Hepatocyte (in vitro differentiated cells): ENCODE measurements at regions not wholly inside any gene's neighbourhood (a gene's known extent, or its start where the extent isn't known, plus 50 kb on each side); places are given as distances from the start of the nearest gene placed in this dataset.

ENCODE experiments used
- DNase-seq: peaks from one replicate; pipeline ENCODE4 v3.0.0-alpha.2; 2016; ENCODE audit warnings: low spot score
- H2AFZ ChIP-seq: fragments of 200-600 bp; sonication (generic); 2 replicates; pipeline ENCODE4 v1.6.0; 2016; ENCODE audit warnings: antibody characterized with exemption, mild to moderate bottlenecking
- H3K27ac ChIP-seq: fragments of 200-600 bp; sonication (generic); 2 replicates; pipeline ENCODE4 v1.5.1; 2016; ENCODE audit warnings: mild to moderate bottlenecking
- H3K27me3 ChIP-seq: fragments of 200-600 bp; sonication (generic); 2 replicates; pipeline ENCODE4 v1.6.1; 2016
- H3K36me3 ChIP-seq: fragments of 200-600 bp; sonication (generic); replicated peaks from 2 replicates; pipeline ENCODE4 v1.5.1; 2016; ENCODE audit warnings: low read depth; ENCODE audit not compliant: insufficient read depth
- H3K4me1 ChIP-seq: fragments of 200-600 bp; sonication (generic); 2 replicates; pipeline ENCODE4 v1.5.1; 2016; ENCODE audit warnings: mild to moderate bottlenecking, moderate library complexity; ENCODE audit not compliant: insufficient read depth
- H3K4me2 ChIP-seq: fragments of 200-600 bp; sonication (generic); 2 replicates; pipeline ENCODE4 v1.6.0; 2016
- H3K4me3 ChIP-seq: fragments of 200-600 bp; sonication (generic); 2 replicates; pipeline ENCODE4 v1.5.1; 2016; ENCODE audit warnings: mild to moderate bottlenecking
- H3K79me2 ChIP-seq: fragments of 200-600 bp; sonication (generic); 2 replicates; pipeline ENCODE4 v1.6.0; 2017; ENCODE audit warnings: mild to moderate bottlenecking
- H3K9me2 ChIP-seq: fragments of 200-600 bp; sonication (generic); replicated peaks from 2 replicates; pipeline ENCODE4 v1.6.0; 2017; ENCODE audit warnings: mild to moderate bottlenecking; ENCODE audit not compliant: insufficient read depth
- H3K9me3 ChIP-seq: fragments of 200-600 bp; sonication (generic); 2 replicates; pipeline ENCODE4 v1.5.1; 2016; ENCODE audit warnings: low read depth, mild to moderate bottlenecking
- H4K20me1 ChIP-seq: fragments of 200-600 bp; sonication (generic); 2 replicates; pipeline ENCODE4 v1.6.0; 2016; ENCODE audit warnings: mild to moderate bottlenecking; ENCODE audit not compliant: insufficient read depth, poor library complexity, severe bottlenecking
- EZH2 ChIP-seq: fragments of 200-600 bp; sonication (generic); IDR thresholded peaks from 2 replicates; pipeline ENCODE4 v1.6.1; 2016; ENCODE audit warnings: antibody characterized with exemption, mild to moderate bottlenecking, borderline replicate concordance
- EZH2phosphoT487 ChIP-seq: fragments of 200-600 bp; sonication (generic); IDR thresholded peaks from one replicate; pipeline ENCODE4 v1.6.1; 2018; ENCODE audit warnings: antibody characterized with exemption, mild to moderate bottlenecking, low read depth, moderate library complexity; ENCODE audit not compliant: unreplicated experiment, severe bottlenecking
- WGBS: methylation state at CpG from one replicate; pipeline ENCODE4 v1.1.6; 2016; ENCODE audit warnings: low lambda C conversion rate; ENCODE audit errors: missing lambda C conversion rate; 5-methylcytosine and 5-hydroxymethylcytosine counted together
- TF ChIP-seq, protein P1 (sequence below): fragments of 200-600 bp; sonication (generic); IDR thresholded peaks from 2 replicates; pipeline ENCODE4 v1.5.1; 2016; ENCODE audit warnings: antibody characterized with exemption, mild to moderate bottlenecking; ENCODE audit not compliant: poor library complexity

DNA sequence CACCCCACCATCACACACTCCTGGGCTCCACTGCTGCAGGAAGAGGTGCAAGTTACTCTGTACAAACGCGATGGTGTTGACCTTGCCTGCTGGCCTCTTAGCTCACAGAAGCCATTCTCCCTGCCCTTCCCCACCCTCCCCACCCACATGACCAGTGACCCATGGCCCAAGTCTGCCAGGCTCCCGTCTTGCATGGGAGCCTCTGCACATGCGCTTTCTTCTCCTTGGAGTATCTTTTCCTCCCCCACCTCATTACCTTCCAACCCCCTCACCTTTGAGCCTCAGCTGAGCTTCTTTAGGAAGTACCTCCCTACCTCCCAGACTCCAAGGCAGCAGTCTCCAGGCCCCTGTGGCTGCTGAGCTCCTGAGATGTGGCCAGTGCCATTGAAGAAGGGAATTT, 337.7 kb upstream of the ZNF32 start:
- Histone ChIP-seq H3K9me2 (no peaks in the 10 kb centered on the region), H3K27ac (no peak overlapping the region), H3K4me1 (no peaks in the 10 kb centered on the region), H3K4me2 (no peak overlapping the region), H3K36me3 (no peaks in the 10 kb centered on the region), H4K20me1 (no peaks in the 10 kb centered on the region), H3K79me2 (no peaks in the 10 kb centered on the region), H3K4me3 (no peak overlapping the region), H3K9me3 (no peaks in the 10 kb centered on the region), H3K27me3 (no peaks in the 10 kb centered on the region), H2AFZ (no peak overlapping the region)
- DNase-seq = no peak
- TF ChIP-seq EZH2phosphoT487 (no peak), EZH2 (no peak)
- TF ChIP-seq, protein P1, sequence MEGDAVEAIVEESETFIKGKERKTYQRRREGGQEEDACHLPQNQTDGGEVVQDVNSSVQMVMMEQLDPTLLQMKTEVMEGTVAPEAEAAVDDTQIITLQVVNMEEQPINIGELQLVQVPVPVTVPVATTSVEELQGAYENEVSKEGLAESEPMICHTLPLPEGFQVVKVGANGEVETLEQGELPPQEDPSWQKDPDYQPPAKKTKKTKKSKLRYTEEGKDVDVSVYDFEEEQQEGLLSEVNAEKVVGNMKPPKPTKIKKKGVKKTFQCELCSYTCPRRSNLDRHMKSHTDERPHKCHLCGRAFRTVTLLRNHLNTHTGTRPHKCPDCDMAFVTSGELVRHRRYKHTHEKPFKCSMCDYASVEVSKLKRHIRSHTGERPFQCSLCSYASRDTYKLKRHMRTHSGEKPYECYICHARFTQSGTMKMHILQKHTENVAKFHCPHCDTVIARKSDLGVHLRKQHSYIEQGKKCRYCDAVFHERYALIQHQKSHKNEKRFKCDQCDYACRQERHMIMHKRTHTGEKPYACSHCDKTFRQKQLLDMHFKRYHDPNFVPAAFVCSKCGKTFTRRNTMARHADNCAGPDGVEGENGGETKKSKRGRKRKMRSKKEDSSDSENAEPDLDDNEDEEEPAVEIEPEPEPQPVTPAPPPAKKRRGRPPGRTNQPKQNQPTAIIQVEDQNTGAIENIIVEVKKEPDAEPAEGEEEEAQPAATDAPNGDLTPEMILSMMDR = no peak
- 84% methylated on average over 4 of the region's 4 CpGs for WGBS

DNA sequence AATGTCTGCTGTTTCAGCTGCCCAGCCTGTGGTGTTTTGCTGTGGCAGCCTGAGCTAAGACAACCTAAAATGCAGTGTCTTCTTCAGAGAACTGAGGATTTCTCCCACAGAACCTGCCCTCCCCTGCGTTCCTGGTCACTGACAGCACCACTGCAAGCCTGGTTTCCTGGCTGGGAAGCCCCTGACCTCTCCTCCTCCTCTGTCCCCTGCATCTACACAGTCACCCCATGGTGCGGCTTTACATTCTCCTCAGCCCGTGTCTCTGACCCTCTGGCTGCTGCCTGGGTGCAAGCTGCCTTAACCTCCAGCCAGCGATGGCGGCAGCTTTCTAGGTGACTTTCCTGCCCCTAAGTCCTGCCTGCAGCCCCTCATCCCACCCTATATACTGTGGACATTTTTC, 337.3 kb upstream of the ZNF32 start:
- TF ChIP-seq EZH2phosphoT487 (no peak), EZH2 (no peak)
- TF ChIP-seq, protein P1 = no peak
- H4K20me1 ChIP-seq = no peaks in the 10 kb centered on the region
- H3K4me3 ChIP-seq = no peak overlapping the region
- no peaks in the 10 kb centered on the region for H3K9me2 ChIP-seq
- no peak overlapping the region for H3K27ac ChIP-seq
- H2AFZ ChIP-seq = no peak overlapping the region
- H3K36me3 ChIP-seq = no peaks in the 10 kb centered on the region
- no peak overlapping the region for H3K4me2 ChIP-seq
- no peak for DNase-seq
- no peaks in the 10 kb centered on the region for H3K4me1 ChIP-seq
- 94% methylated on average over 5 of the region's 5 CpGs for WGBS
- H3K79me2 ChIP-seq = no peaks in the 10 kb centered on the region
- no peaks in the 10 kb centered on the region for H3K27me3 ChIP-seq
- H3K9me3 ChIP-seq = no peaks in the 10 kb centered on the region

DNA sequence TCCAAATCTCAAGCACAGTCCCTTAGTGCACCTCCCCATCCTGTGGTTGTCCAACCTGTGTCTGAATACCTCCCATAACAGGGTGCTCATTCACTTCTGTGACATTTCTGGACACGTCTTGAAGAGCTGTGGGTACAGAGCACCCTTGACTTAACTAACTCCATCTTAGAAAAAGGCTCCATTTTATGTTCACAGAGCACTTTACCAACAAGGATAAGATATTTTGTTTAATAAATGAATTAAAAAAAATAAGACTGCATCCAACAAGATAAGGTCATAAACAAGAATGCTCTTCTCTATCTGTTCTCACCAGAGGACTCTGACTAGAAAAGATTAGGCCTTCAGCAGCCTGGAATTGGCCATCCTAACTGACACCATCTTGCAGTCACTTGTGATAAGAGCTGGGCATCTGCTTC, 335.2 kb upstream of the ZNF32 start:
- TF ChIP-seq, protein P1 = no peak
- TF ChIP-seq EZH2phosphoT487 (no peak), EZH2 (no peak)
- no peaks in the 10 kb centered on the region for H3K36me3 ChIP-seq

DNA sequence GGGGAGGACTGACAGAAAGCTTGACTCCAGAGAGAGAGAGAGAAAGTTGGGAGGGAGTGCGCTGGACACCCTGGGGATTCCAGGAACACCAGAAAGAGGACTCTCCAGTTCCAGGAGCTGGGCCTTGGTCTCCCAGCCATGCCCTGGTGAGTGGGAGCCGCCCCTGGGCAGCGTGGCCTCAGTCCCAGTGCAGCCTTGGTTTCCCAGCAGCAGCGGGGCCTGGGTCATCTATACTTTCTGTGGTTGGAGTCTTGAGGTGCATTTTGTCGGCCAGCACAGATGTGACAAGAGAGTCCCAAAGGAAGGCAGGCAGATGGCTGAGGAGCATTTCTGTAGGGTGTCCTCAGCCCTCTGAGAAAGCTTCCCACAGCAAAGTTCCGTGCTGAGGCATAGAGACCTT, 334.7 kb upstream of the ZNF32 start:
- H3K4me3 ChIP-seq = no peak overlapping the region
- TF ChIP-seq EZH2phosphoT487 (no peak), EZH2 (no peak)
- TF ChIP-seq, protein P1 = no peak
- 92% methylated on average over 6 of the region's 6 CpGs for WGBS
- no peaks in the 10 kb centered on the region for H3K9me3 ChIP-seq
- no peaks in the 10 kb centered on the region for H3K79me2 ChIP-seq
- H3K9me2 ChIP-seq = no peaks in the 10 kb centered on the region
- no peak overlapping the region for H3K4me2 ChIP-seq
- H2AFZ ChIP-seq = no peak overlapping the region
- no peaks in the 10 kb centered on the region for H4K20me1 ChIP-seq
- no peaks in the 10 kb centered on the region for H3K36me3 ChIP-seq
- DNase-seq = no peak
- H3K27me3 ChIP-seq = no peaks in the 10 kb centered on the region
- H3K4me1 ChIP-seq = peaks cover 8% of the 10 kb centered on the region
- no peak overlapping the region for H3K27ac ChIP-seq

More for the DNA sequence above, 335.2 kb upstream of the ZNF32 start:
- no peak overlapping the region for H2AFZ ChIP-seq
- H3K4me2 ChIP-seq = no peak overlapping the region
- no peaks in the 10 kb centered on the region for H3K9me3 ChIP-seq
- H3K9me2 ChIP-seq = no peaks in the 10 kb centered on the region
- H4K20me1 ChIP-seq = no peaks in the 10 kb centered on the region
- no peak for DNase-seq
- peaks cover 8% of the 10 kb centered on the region for H3K4me1 ChIP-seq
- no peaks in the 10 kb centered on the region for H3K79me2 ChIP-seq
- H3K27ac ChIP-seq = no peak overlapping the region
- no peaks in the 10 kb centered on the region for H3K27me3 ChIP-seq
- 83% methylated on average over 1 of the region's 1 CpG for WGBS
- H3K4me3 ChIP-seq = no peak overlapping the region
